ENCODE measurements at regions not wholly inside any gene's neighbourhood (a gene's known extent, or its start where the extent isn't known, plus 50 kb on each side); places are given as distances from the start of the nearest gene placed in this dataset.

GRCh38 chr20:39855799-39856198 is 833.2 kb downstream of the MAFB start:
- Histone ChIP-seq H3K9me3 (ENCODE audit: control insufficient read depth in 5 of 5, low read length in 5 of 5) (no peaks in the 10 kb centered on the region), H3K36me3 (ENCODE audit: control insufficient read depth in 5 of 5, insufficient read depth in 5 of 5, low read length in 5 of 5) (no peaks in the 10 kb centered on the region), H3K27me3 (ENCODE audit: control insufficient read depth in 5 of 5, insufficient read depth in 4 of 5, low read length in 5 of 5) (no peaks in the 10 kb centered on the region), H3K4me3 (ENCODE audit: low read depth in 1 of 5, low read length in 5 of 5) (no peak overlapping the region), H3K4me1 (ENCODE audit: control insufficient read depth in 5 of 5, insufficient read depth in 5 of 5, low read length in 5 of 5) (peaks cover 0 to 6% (median 4%) of the 10 kb centered on the region in 5 donors), H3K9ac (ENCODE audit: low read length in 5 of 5) (no peak overlapping the region), H3K27ac (ENCODE audit: low read depth, low read length) (no peak overlapping the region)

GRCh38 chr20:39855056-39855455 is 834.0 kb downstream of the MAFB start:
- no peak overlapping the region for H3K4me3 ChIP-seq (ENCODE audit: low read depth in 1 of 5, low read length in 5 of 5)
- H3K9ac ChIP-seq (ENCODE audit: low read length in 5 of 5) = no peak overlapping the region
- peaks cover 0 to 13% (median 7%) of the 10 kb centered on the region in 5 donors for H3K4me1 ChIP-seq (ENCODE audit: control insufficient read depth in 5 of 5, insufficient read depth in 5 of 5, low read length in 5 of 5)
- no peaks in the 10 kb centered on the region for H3K27me3 ChIP-seq (ENCODE audit: control insufficient read depth in 5 of 5, insufficient read depth in 4 of 5, low read length in 5 of 5)
- no peaks in the 10 kb centered on the region for H3K9me3 ChIP-seq (ENCODE audit: control insufficient read depth in 5 of 5, low read length in 5 of 5)
- H3K36me3 ChIP-seq (ENCODE audit: control insufficient read depth in 5 of 5, insufficient read depth in 5 of 5, low read length in 5 of 5) = no peaks in the 10 kb centered on the region
- H3K27ac ChIP-seq (ENCODE audit: low read depth, low read length) = no peak overlapping the region

GRCh38 chr20:39853636-39854035 is 835.4 kb downstream of the MAFB start:
- Histone ChIP-seq H3K36me3 (ENCODE audit: control insufficient read depth in 5 of 5, insufficient read depth in 5 of 5, low read length in 5 of 5) (no peaks in the 10 kb centered on the region), H3K9ac (ENCODE audit: low read length in 5 of 5) (no peak overlapping the region), H3K4me3 (ENCODE audit: low read depth in 1 of 5, low read length in 5 of 5) (no peak overlapping the region), H3K9me3 (ENCODE audit: control insufficient read depth in 5 of 5, low read length in 5 of 5) (no peaks in the 10 kb centered on the region), H3K27ac (ENCODE audit: low read depth, low read length) (no peak overlapping the region), H3K27me3 (ENCODE audit: control insufficient read depth in 5 of 5, insufficient read depth in 4 of 5, low read length in 5 of 5) (no peaks in the 10 kb centered on the region), H3K4me1 (ENCODE audit: control insufficient read depth in 5 of 5, insufficient read depth in 5 of 5, low read length in 5 of 5) (peaks cover 8 to 27% (median 16%) of the 10 kb centered on the region in 5 donors)

GRCh38 chr20:39853050-39853449 is 836.0 kb downstream of the MAFB start:
- Histone ChIP-seq H3K27me3 (ENCODE audit: control insufficient read depth in 5 of 5, insufficient read depth in 4 of 5, low read length in 5 of 5) (no peaks in the 10 kb centered on the region), H3K4me3 (ENCODE audit: low read depth in 1 of 5, low read length in 5 of 5) (no peak overlapping the region), H3K4me1 (ENCODE audit: control insufficient read depth in 5 of 5, insufficient read depth in 5 of 5, low read length in 5 of 5) (peaks cover 8 to 27% (median 16%) of the 10 kb centered on the region in 5 donors), H3K9me3 (ENCODE audit: control insufficient read depth in 5 of 5, low read length in 5 of 5) (no peaks in the 10 kb centered on the region), H3K27ac (ENCODE audit: low read depth, low read length) (no peak overlapping the region), H3K36me3 (ENCODE audit: control insufficient read depth in 5 of 5, insufficient read depth in 5 of 5, low read length in 5 of 5) (no peaks in the 10 kb centered on the region), H3K9ac (ENCODE audit: low read length in 5 of 5) (no peak overlapping the region)

GRCh38 chr20:39851459-39851858 is 837.6 kb downstream of the MAFB start:
- peaks cover 8 to 27% (median 16%) of the 10 kb centered on the region in 5 donors for H3K4me1 ChIP-seq (ENCODE audit: control insufficient read depth in 5 of 5, insufficient read depth in 5 of 5, low read length in 5 of 5)
- no peaks in the 10 kb centered on the region for H3K27me3 ChIP-seq (ENCODE audit: control insufficient read depth in 5 of 5, insufficient read depth in 4 of 5, low read length in 5 of 5)
- H3K36me3 ChIP-seq (ENCODE audit: control insufficient read depth in 5 of 5, insufficient read depth in 5 of 5, low read length in 5 of 5) = no peaks in the 10 kb centered on the region
- no peaks in the 10 kb centered on the region for H3K9me3 ChIP-seq (ENCODE audit: control insufficient read depth in 5 of 5, low read length in 5 of 5)
- H3K9ac ChIP-seq (ENCODE audit: low read length in 5 of 5) = no peak overlapping the region
- H3K27ac ChIP-seq (ENCODE audit: low read depth, low read length) = no peak overlapping the region
- H3K4me3 ChIP-seq (ENCODE audit: low read depth in 1 of 5, low read length in 5 of 5) = no peak overlapping the region

- no peak overlapping the region for H3K9ac ChIP-seq (ENCODE audit: low read length in 5 of 5)
- no peak overlapping the region for H3K4me3 ChIP-seq (ENCODE audit: low read depth in 1 of 5, low read length in 5 of 5)
- no peaks in the 10 kb centered on the region for H3K36me3 ChIP-seq (ENCODE audit: control insufficient read depth in 5 of 5, insufficient read depth in 5 of 5, low read length in 5 of 5)
- no peaks in the 10 kb centered on the region for H3K27me3 ChIP-seq (ENCODE audit: control insufficient read depth in 5 of 5, insufficient read depth in 4 of 5, low read length in 5 of 5)
- no peaks in the 10 kb centered on the region for H3K9me3 ChIP-seq (ENCODE audit: control insufficient read depth in 5 of 5, low read length in 5 of 5)
- H3K27ac ChIP-seq (ENCODE audit: low read depth, low read length) = no peak overlapping the region
- H3K4me1 ChIP-seq (ENCODE audit: control insufficient read depth in 5 of 5, insufficient read depth in 5 of 5, low read length in 5 of 5) = peaks cover 8 to 27% (median 16%) of the 10 kb centered on the region in 5 donors
These were observed 838.2 kb downstream of the MAFB start for GRCh38 chr20:39850821-39851330.

- Histone ChIP-seq H3K4me3 (ENCODE audit: low read depth in 1 of 5, low read length in 5 of 5) (no peak overlapping the region), H3K27ac (ENCODE audit: low read depth, low read length) (no peak overlapping the region), H3K9ac (ENCODE audit: low read length in 5 of 5) (peak overlapping the region in 1 of 5 donors; percentile 13), H3K36me3 (ENCODE audit: control insufficient read depth in 5 of 5, insufficient read depth in 5 of 5, low read length in 5 of 5) (no peaks in the 10 kb centered on the region), H3K9me3 (ENCODE audit: control insufficient read depth in 5 of 5, low read length in 5 of 5) (no peaks in the 10 kb centered on the region), H3K27me3 (ENCODE audit: control insufficient read depth in 5 of 5, insufficient read depth in 4 of 5, low read length in 5 of 5) (no peaks in the 10 kb centered on the region), H3K4me1 (ENCODE audit: control insufficient read depth in 5 of 5, insufficient read depth in 5 of 5, low read length in 5 of 5) (peaks cover 8 to 27% (median 16%) of the 10 kb centered on the region in 5 donors)
These were observed 838.8 kb downstream of the MAFB start for GRCh38 chr20:39850246-39850645.

- Histone ChIP-seq H3K4me1 (ENCODE audit: control insufficient read depth in 5 of 5, insufficient read depth in 5 of 5, low read length in 5 of 5) (peaks cover 8 to 27% (median 16%) of the 10 kb centered on the region in 5 donors), H3K4me3 (ENCODE audit: low read depth in 1 of 5, low read length in 5 of 5) (no peak overlapping the region), H3K9me3 (ENCODE audit: control insufficient read depth in 5 of 5, low read length in 5 of 5) (no peaks in the 10 kb centered on the region), H3K9ac (ENCODE audit: low read length in 5 of 5) (no peak overlapping the region), H3K36me3 (ENCODE audit: control insufficient read depth in 5 of 5, insufficient read depth in 5 of 5, low read length in 5 of 5) (no peaks in the 10 kb centered on the region), H3K27ac (ENCODE audit: low read depth, low read length) (no peak overlapping the region), H3K27me3 (ENCODE audit: control insufficient read depth in 5 of 5, insufficient read depth in 4 of 5, low read length in 5 of 5) (no peaks in the 10 kb centered on the region)
These were observed 839.4 kb downstream of the MAFB start for GRCh38 chr20:39849664-39850063.

- Histone ChIP-seq H3K9ac (ENCODE audit: low read length in 5 of 5) (no peak overlapping the region), H3K27me3 (ENCODE audit: control insufficient read depth in 5 of 5, insufficient read depth in 4 of 5, low read length in 5 of 5) (no peaks in the 10 kb centered on the region), H3K4me3 (ENCODE audit: low read depth in 1 of 5, low read length in 5 of 5) (no peak overlapping the region), H3K36me3 (ENCODE audit: control insufficient read depth in 5 of 5, insufficient read depth in 5 of 5, low read length in 5 of 5) (no peaks in the 10 kb centered on the region), H3K9me3 (ENCODE audit: control insufficient read depth in 5 of 5, low read length in 5 of 5) (no peaks in the 10 kb centered on the region), H3K4me1 (ENCODE audit: control insufficient read depth in 5 of 5, insufficient read depth in 5 of 5, low read length in 5 of 5) (peaks cover 8 to 27% (median 16%) of the 10 kb centered on the region in 5 donors), H3K27ac (ENCODE audit: low read depth, low read length) (no peak overlapping the region)
These were observed 839.9 kb downstream of the MAFB start for GRCh38 chr20:39849171-39849570.

GRCh38 chr20:39839399-39840119 is 849.5 kb downstream of the MAFB start:
- Histone ChIP-seq H3K27ac (ENCODE audit: low read depth, low read length) (no peak overlapping the region), H3K36me3 (ENCODE audit: control insufficient read depth in 5 of 5, insufficient read depth in 5 of 5, low read length in 5 of 5) (no peaks in the 10 kb centered on the region), H3K9ac (ENCODE audit: low read length in 5 of 5) (no peak overlapping the region), H3K27me3 (ENCODE audit: control insufficient read depth in 5 of 5, insufficient read depth in 4 of 5, low read length in 5 of 5) (peaks cover 0 to 3% (median 0%) of the 10 kb centered on the region in 5 donors), H3K4me3 (ENCODE audit: low read depth in 1 of 5, low read length in 5 of 5) (no peak overlapping the region), H3K4me1 (ENCODE audit: control insufficient read depth in 5 of 5, insufficient read depth in 5 of 5, low read length in 5 of 5) (peaks cover 0 to 2% (median 0%) of the 10 kb centered on the region in 5 donors), H3K9me3 (ENCODE audit: control insufficient read depth in 5 of 5, low read length in 5 of 5) (no peaks in the 10 kb centered on the region)

All from subcutaneous abdominal adipose tissue (tissue), 5 donors.